ENCODE measurements at regions not wholly inside any gene's neighbourhood (a gene's known extent, or its start where the extent isn't known, plus 50 kb on each side); places are given as distances from the start of the nearest gene placed in this dataset.
A peak's percentile ranks its signal among the peaks of the same experiment; 100 is the strongest.

DNA sequence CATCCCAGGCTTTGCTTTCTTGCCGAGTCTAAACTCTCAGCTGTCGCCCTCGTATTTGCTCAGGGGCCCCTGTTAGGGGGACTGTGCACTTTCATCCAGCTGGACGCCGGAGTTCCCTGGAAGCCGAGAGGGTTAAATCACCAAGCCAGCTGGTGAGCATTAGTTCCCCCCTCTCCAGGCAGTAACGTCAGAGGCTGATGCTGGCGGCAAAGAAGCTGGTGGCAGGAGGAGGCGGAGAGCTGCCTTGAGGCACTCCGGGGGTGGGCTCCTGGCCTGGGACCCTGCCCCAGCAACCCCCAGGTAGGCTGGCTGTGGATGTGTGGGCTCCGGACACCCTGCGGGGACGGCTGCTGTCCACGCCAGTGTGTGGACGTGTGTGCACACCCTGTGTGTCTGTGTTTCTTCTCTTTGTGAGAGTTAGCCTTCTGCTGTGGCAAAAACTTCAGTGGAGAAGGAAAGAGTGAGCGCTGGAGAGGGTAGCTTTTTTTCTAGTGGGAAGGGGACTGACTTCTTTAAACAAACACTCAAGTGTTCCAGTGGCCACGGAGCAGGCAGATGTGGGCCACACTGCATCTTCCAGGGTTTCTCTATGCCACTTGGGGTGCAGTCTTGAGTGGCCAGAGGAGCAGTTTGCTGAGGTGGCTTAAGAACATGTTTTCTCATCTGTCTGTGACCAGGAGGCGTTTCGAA lies 84.7 kb downstream of the GLI2 start:
- DNase-seq = peak; percentile 63
- no peaks in the 10 kb centered on the region for H3K27me3 Mint-ChIP-seq (ENCODE audit: unreplicated experiment)
- no peak overlapping the region for H3K4me3 Mint-ChIP-seq (ENCODE audit: unreplicated experiment)
- peaks cover 11% of the 10 kb centered on the region for H3K4me1 Mint-ChIP-seq (ENCODE audit: low read depth, unreplicated experiment)
- no peaks in the 10 kb centered on the region for H3K36me3 Mint-ChIP-seq (ENCODE audit: unreplicated experiment)
- TF ChIP-seq, protein P1, sequence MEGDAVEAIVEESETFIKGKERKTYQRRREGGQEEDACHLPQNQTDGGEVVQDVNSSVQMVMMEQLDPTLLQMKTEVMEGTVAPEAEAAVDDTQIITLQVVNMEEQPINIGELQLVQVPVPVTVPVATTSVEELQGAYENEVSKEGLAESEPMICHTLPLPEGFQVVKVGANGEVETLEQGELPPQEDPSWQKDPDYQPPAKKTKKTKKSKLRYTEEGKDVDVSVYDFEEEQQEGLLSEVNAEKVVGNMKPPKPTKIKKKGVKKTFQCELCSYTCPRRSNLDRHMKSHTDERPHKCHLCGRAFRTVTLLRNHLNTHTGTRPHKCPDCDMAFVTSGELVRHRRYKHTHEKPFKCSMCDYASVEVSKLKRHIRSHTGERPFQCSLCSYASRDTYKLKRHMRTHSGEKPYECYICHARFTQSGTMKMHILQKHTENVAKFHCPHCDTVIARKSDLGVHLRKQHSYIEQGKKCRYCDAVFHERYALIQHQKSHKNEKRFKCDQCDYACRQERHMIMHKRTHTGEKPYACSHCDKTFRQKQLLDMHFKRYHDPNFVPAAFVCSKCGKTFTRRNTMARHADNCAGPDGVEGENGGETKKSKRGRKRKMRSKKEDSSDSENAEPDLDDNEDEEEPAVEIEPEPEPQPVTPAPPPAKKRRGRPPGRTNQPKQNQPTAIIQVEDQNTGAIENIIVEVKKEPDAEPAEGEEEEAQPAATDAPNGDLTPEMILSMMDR (IDR thresholded peaks at IDR 0.05; ENCODE audit: partially characterized antibody, unreplicated experiment) = no peak
- peak overlapping the region; percentile 62 for H3K27ac Mint-ChIP-seq (ENCODE audit: unreplicated experiment)
- H3K9me3 Mint-ChIP-seq (ENCODE audit: unreplicated experiment) = peaks cover 2% of the 10 kb centered on the region

DNA sequence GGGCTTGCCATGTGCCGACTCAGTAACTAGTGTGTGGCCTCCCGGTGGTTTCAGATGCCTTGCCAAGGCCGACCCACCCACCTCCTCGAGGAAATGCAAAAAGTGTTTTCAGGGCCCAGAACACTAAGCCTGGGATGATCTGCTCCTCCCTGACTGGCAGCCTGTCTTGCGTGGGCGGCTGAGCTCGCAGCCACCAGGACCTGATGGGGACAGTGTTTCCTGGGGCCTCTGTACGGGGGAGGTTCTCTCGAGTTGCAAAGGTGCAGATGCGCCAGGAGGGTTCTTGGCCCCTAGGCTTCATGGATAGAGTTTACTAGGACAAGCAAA lies 85.2 kb downstream of the GLI2 start:
- Mint-ChIP-seq H3K27ac (ENCODE audit: unreplicated experiment) (peak overlapping the region; percentile 62), H3K4me3 (ENCODE audit: unreplicated experiment) (no peak overlapping the region)
- DNase-seq = no peak

DNA sequence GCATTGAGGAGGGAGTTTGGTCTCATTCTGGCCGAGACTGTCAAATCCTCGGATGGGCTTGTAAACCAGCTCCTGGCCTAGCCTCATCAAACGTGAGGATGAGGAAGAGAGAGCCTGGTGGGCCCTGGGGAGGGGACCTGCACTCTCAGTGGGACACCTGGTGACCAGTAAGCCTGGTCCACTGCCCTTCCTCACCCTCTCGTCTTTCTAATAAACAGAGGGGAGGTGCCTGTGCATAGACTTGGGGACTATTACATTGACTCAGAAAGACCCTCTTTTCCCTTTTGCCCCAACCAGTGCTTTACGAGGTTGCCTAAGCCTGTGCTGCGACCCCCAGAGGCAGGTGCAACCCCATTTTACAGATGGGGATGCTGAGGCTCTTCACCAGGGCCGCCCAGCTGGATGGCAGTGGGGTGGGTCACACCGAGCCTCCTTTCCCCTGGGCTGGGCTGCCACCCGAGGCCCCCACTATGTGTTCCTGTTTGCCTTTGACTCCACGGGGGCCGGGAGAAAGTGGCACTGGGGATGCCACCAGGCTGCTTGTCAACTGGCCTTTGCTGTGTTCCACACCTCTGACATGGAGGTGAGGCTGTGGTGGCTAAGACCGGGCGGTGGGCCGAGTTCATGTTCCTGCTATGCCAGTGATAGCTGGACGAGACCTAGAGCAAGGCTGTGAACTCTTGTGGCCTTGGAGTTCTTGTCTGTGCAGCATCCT lies 85.9 kb downstream of the GLI2 start:
- no peak for DNase-seq
- H3K4me3 Mint-ChIP-seq (ENCODE audit: unreplicated experiment) = no peak overlapping the region
- H3K27ac Mint-ChIP-seq (ENCODE audit: unreplicated experiment) = no peak overlapping the region

More for the DNA sequence above, 85.2 kb downstream of the GLI2 start:
- no peaks in the 10 kb centered on the region for H3K36me3 Mint-ChIP-seq (ENCODE audit: unreplicated experiment)
- no peaks in the 10 kb centered on the region for H3K27me3 Mint-ChIP-seq (ENCODE audit: unreplicated experiment)
- H3K4me1 Mint-ChIP-seq (ENCODE audit: low read depth, unreplicated experiment) = peaks cover 11% of the 10 kb centered on the region
- TF ChIP-seq, protein P1 (IDR thresholded peaks at IDR 0.05; ENCODE audit: partially characterized antibody, unreplicated experiment) = no peak
- H3K9me3 Mint-ChIP-seq (ENCODE audit: unreplicated experiment) = peaks cover 2% of the 10 kb centered on the region

DNA sequence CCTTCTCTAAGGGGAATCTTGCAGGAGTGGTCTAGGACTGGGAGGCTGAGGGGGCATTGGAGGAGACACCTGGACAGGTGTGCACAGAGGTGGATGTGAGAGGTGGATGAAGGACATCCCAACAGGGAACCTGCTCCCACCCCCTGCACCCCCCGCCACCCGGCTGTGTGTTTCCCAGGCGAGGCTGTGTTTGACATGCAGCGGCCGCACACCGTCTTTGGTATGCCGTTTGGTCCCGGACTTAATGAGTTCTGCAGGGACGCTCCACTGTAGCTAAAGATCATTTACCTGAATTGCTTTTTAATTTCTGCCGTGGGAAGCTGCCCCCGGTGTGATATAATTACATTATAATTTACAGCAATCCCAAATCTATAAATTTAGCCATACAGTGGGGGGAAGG lies 87.3 kb downstream of the GLI2 start:
- Mint-ChIP-seq H3K27me3 (ENCODE audit: unreplicated experiment) (peaks cover 6% of the 10 kb centered on the region), H3K36me3 (ENCODE audit: unreplicated experiment) (no peaks in the 10 kb centered on the region), H3K9me3 (ENCODE audit: unreplicated experiment) (peaks cover 2% of the 10 kb centered on the region), H3K4me1 (ENCODE audit: low read depth, unreplicated experiment) (peaks cover 18% of the 10 kb centered on the region), H3K4me3 (ENCODE audit: unreplicated experiment) (no peak overlapping the region), H3K27ac (ENCODE audit: unreplicated experiment) (no peak overlapping the region)
- no peak for DNase-seq
- TF ChIP-seq, protein P1 (IDR thresholded peaks at IDR 0.05; ENCODE audit: partially characterized antibody, unreplicated experiment) = no peak

More for the DNA sequence above, 85.9 kb downstream of the GLI2 start:
- TF ChIP-seq, protein P1 (IDR thresholded peaks at IDR 0.05; ENCODE audit: partially characterized antibody, unreplicated experiment) = no peak
- H3K36me3 Mint-ChIP-seq (ENCODE audit: unreplicated experiment) = no peaks in the 10 kb centered on the region
- H3K27me3 Mint-ChIP-seq (ENCODE audit: unreplicated experiment) = no peaks in the 10 kb centered on the region
- peaks cover 4% of the 10 kb centered on the region for H3K9me3 Mint-ChIP-seq (ENCODE audit: unreplicated experiment)
- H3K4me1 Mint-ChIP-seq (ENCODE audit: low read depth, unreplicated experiment) = peaks cover 11% of the 10 kb centered on the region

DNA sequence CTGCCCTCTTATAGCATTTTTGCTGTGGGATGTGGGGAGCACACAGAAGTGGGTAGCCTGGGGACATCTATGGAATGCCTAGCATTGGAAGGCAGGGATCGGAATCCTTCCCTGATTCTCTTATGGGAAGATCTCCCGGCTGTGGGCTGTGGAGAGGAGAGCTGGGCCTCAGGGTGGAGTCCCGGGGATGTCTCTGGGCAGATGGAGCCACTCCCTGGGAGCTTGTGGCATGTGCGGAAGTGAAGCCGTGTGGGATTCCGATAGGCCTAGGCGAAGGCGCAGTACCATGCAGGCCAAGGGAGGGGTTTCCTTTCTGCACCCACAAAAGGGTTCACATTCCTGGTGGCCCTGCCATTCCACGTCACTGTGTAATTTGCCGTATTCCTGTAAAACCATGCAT lies 87.9 kb downstream of the GLI2 start:
- H3K36me3 Mint-ChIP-seq (ENCODE audit: unreplicated experiment) = no peaks in the 10 kb centered on the region
- peaks cover 22% of the 10 kb centered on the region for H3K4me1 Mint-ChIP-seq (ENCODE audit: low read depth, unreplicated experiment)
- TF ChIP-seq, protein P1 (IDR thresholded peaks at IDR 0.05; ENCODE audit: partially characterized antibody, unreplicated experiment) = no peak
- H3K9me3 Mint-ChIP-seq (ENCODE audit: unreplicated experiment) = peaks cover 2% of the 10 kb centered on the region
- no peak overlapping the region for H3K4me3 Mint-ChIP-seq (ENCODE audit: unreplicated experiment)
- no peak overlapping the region for H3K27ac Mint-ChIP-seq (ENCODE audit: unreplicated experiment)
- peaks cover 6% of the 10 kb centered on the region for H3K27me3 Mint-ChIP-seq (ENCODE audit: unreplicated experiment)
- no peak for DNase-seq
